ELR (cell line): ENCODE measurements at regions not wholly inside any gene's neighbourhood (a gene's known extent, or its start where the extent isn't known, plus 50 kb on each side); places are given as distances from the start of the nearest gene placed in this dataset.
A peak's percentile ranks its signal among the peaks of the same experiment; 100 is the strongest.

Source experiments
- DNase-seq: peaks from one replicate; pipeline ENCODE4 v3.0.0-alpha.2; 2015; ENCODE audit warnings: low read depth

GRCh38 chr9:13990331-13990730, 323.6 kb downstream of the NFIB start:
- DNase-seq = no peak

GRCh38 chr9:13988944-13989343, 325.0 kb downstream of the NFIB start:
- no peak for DNase-seq

GRCh38 chr9:13983607-13984006, 330.3 kb downstream of the NFIB start:
- DNase-seq = no peak

- DNase-seq = no peak
Observed at GRCh38 chr9:13979941-13980318, 334.0 kb downstream of the NFIB start.

GRCh38 chr9:13975611-13976290, 338.2 kb downstream of the NFIB start:
- DNase-seq = no peak

GRCh38 chr9:13974891-13975290, 339.1 kb downstream of the NFIB start:
- no peak for DNase-seq

GRCh38 chr9:13971966-13972655, 341.8 kb downstream of the NFIB start:
- no peak for DNase-seq

GRCh38 chr9:13971415-13971814, 342.5 kb downstream of the NFIB start:
- no peak for DNase-seq

- no peak for DNase-seq
Observed at GRCh38 chr9:13970426-13970825, 343.5 kb downstream of the NFIB start.

- no peak for DNase-seq
Observed at GRCh38 chr9:13970018-13970417, 343.9 kb downstream of the NFIB start.

GRCh38 chr9:13967438-13967837, 346.5 kb downstream of the NFIB start:
- no peak for DNase-seq

GRCh38 chr9:13967011-13967410, 346.9 kb downstream of the NFIB start:
- no peak for DNase-seq

- no peak for DNase-seq
Observed at GRCh38 chr9:13963005-13963653, 350.8 kb downstream of the NFIB start.

- DNase-seq = no peak
Observed at GRCh38 chr9:13962006-13962405, 351.9 kb downstream of the NFIB start.

GRCh38 chr9:13960011-13960765, 353.8 kb downstream of the NFIB start:
- DNase-seq = no peak

GRCh38 chr9:13958672-13959071, 355.3 kb downstream of the NFIB start:
- DNase-seq = no peak

- no peak for DNase-seq
Observed at GRCh38 chr9:13957089-13957488, 356.9 kb downstream of the NFIB start.

- no peak for DNase-seq
Observed at GRCh38 chr9:13956107-13956506, 357.8 kb downstream of the NFIB start.

GRCh38 chr9:13952906-13953305, 361.0 kb downstream of the NFIB start:
- no peak for DNase-seq

- no peak for DNase-seq
Observed at GRCh38 chr9:13948037-13948436, 365.9 kb downstream of the NFIB start.

- DNase-seq = no peak
Observed at GRCh38 chr9:13943176-13943575, 370.8 kb downstream of the NFIB start.

- DNase-seq = peak; percentile 92
Observed at GRCh38 chr9:13942695-13943094, 371.2 kb downstream of the NFIB start.

- no peak for DNase-seq
Observed at GRCh38 chr9:13942201-13942600, 371.7 kb downstream of the NFIB start.
